Body of pancreas (tissue), 4 donors: ENCODE measurements at regions not wholly inside any gene's neighbourhood (a gene's known extent, or its start where the extent isn't known, plus 50 kb on each side); places are given as distances from the start of the nearest gene placed in this dataset.

Source experiments
- POLR2A ChIP-seq, 3 donors: fragments of 450-650 bp; IDR thresholded peaks; one replicate each; pipeline ENCODE4 v1.6.1; 2016; ENCODE audit warnings: antibody characterized with exemption in 3 of 3, mild to moderate bottlenecking in 2 of 3
- TF ChIP-seq, protein P1 (sequence below), 7 experiments: fragments of 450-650 bp in 4 of 7; fragments of 200-600 bp in 3 of 7; sonication (generic) in 3 of 7; IDR thresholded peaks; one replicate each; pipeline ENCODE4 v1.5.1; 2016 to 2019; ENCODE audit warnings: antibody characterized with exemption in 7 of 7

- TF ChIP-seq, protein P1, sequence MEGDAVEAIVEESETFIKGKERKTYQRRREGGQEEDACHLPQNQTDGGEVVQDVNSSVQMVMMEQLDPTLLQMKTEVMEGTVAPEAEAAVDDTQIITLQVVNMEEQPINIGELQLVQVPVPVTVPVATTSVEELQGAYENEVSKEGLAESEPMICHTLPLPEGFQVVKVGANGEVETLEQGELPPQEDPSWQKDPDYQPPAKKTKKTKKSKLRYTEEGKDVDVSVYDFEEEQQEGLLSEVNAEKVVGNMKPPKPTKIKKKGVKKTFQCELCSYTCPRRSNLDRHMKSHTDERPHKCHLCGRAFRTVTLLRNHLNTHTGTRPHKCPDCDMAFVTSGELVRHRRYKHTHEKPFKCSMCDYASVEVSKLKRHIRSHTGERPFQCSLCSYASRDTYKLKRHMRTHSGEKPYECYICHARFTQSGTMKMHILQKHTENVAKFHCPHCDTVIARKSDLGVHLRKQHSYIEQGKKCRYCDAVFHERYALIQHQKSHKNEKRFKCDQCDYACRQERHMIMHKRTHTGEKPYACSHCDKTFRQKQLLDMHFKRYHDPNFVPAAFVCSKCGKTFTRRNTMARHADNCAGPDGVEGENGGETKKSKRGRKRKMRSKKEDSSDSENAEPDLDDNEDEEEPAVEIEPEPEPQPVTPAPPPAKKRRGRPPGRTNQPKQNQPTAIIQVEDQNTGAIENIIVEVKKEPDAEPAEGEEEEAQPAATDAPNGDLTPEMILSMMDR (IDR thresholded peaks at IDR 0.05): no peak
- no peak for TF ChIP-seq POLR2A (IDR thresholded peaks at IDR 0.05)
Measured at GRCh38 chr3:78283994-78284393, 1244.1 kb downstream of the ROBO2 start.
